ENCODE measurements at regions not wholly inside any gene's neighbourhood (a gene's known extent, or its start where the extent isn't known, plus 50 kb on each side); places are given as distances from the start of the nearest gene placed in this dataset.

DNA sequence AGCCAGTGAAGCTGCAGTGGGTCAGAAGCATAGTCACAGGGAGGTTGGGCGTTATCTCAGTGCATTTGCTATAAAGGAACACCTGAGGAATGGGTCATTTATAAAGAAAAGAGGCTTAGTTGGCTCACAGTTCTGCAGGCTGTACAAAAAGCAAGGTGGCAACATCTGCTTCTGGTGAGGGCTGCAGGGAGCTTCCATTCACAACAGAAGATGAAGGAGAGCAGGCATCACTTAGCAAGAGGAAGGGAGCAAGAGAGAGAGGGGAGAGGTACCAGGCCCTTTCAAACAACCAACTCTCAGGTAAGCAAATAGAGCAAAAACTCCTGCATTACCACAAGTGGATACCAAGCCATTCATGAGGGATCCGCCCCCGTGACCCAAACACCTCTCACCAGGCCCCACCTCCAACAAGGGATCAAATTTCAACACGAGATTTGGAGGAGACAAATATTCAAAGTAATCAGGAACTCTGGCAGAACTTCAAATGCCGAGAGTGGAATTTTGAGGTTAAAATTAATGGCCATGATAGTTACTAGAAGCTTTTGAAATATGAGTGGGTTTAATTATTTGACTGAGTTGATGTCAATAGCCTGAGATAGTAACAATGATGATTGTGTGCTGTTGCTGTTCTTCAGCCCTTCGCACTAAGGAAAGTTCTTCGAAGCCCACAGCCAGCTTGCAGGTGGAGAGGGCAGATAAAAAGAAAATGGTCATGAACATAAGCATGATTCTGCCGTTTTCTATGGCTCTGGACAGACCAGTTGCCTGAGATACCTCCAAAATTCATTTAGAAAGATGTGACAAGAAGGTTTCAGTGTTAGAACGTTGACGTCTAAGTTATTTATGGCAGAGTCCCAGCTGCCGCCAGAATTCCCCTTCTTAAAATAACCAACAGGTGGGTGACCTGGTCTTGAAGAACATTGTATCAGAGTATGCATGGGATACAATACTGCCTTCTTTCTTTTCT, 55.3 kb upstream of the ADTRP start:
- H3K36me3 ChIP-seq (ENCODE audit: control insufficient read depth in 2 of 2, extremely low read depth in 1 of 2, insufficient read depth in 1 of 2, low read length in 1 of 2) = no peaks in the 10 kb centered on the region
- H3K27me3 Mint-ChIP-seq = no peaks in the 10 kb centered on the region
- no peaks in the 10 kb centered on the region for H3K4me1 ChIP-seq (ENCODE audit: control insufficient read depth in 1 of 2, extremely low read depth in 1 of 2, insufficient read depth in 2 of 2, low read length in 2 of 2)
- ChIA-PET CTCF (no interaction called here), POLR2A (no interaction called here)
- no peak overlapping the region for H3K27ac Mint-ChIP-seq
- H3K9me3 Mint-ChIP-seq = peaks cover 0 to 6% (median 0%) of the 10 kb centered on the region in 3 donors
- H3K36me3 Mint-ChIP-seq = no peaks in the 10 kb centered on the region
- H3K27ac ChIP-seq (ENCODE audit: low read length) = no peak overlapping the region
- no peak for ATAC-seq (replicated peaks in 1 of 4)
- no peaks in the 10 kb centered on the region for H3K4me1 Mint-ChIP-seq
- 84% methylated on average over 4 of the region's 11 CpGs for WGBS (ENCODE audit: insufficient coverage)
- no peaks in the 10 kb centered on the region for H3K9me3 ChIP-seq
- DNase-seq = no peak
- no peak overlapping the region for H3K4me3 ChIP-seq (ENCODE audit: control insufficient read depth in 1 of 2, extremely low read depth in 1 of 2, low read length in 1 of 2)
- no peak overlapping the region for H3K4me3 Mint-ChIP-seq
- H3K27me3 ChIP-seq (replicated peaks in 1 of 2; ENCODE audit: control insufficient read depth in 2 of 2, extremely low read depth in 1 of 2, insufficient read depth in 2 of 2, low read length in 1 of 2) = peaks cover 0 to 7% of the 10 kb centered on the region in 2 experiments

DNA sequence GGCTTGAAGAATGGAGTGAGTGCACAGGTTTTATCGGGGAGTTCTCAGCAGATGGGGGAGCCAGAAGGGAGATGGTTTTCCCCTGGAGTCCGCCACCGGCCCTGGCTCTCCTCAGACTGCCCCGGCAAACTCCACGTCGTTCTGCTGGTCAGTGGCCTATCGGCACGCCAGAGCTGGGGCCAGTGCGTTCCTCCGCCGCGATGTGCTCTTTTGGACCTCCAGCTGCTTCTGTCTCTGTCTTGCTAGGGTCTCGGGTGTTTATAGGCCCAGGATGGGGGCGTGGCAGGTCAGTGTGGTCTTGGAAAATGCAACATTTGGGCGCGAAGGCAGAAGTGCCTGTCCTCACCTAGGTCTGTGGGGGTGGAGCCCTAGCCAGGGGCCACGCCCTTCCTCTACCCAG, 53.0 kb upstream of the ADTRP start:
- Histone ChIP-seq H3K9me3 (no peaks in the 10 kb centered on the region), H3K27me3 (replicated peaks in 1 of 2; ENCODE audit: control insufficient read depth in 2 of 2, extremely low read depth in 1 of 2, insufficient read depth in 2 of 2, low read length in 1 of 2) (peaks cover 0 to 14% of the 10 kb centered on the region in 2 experiments), H3K4me3 (ENCODE audit: control insufficient read depth in 1 of 2, extremely low read depth in 1 of 2, low read length in 1 of 2) (no peak overlapping the region), H3K36me3 (ENCODE audit: control insufficient read depth in 2 of 2, extremely low read depth in 1 of 2, insufficient read depth in 1 of 2, low read length in 1 of 2) (no peaks in the 10 kb centered on the region), H3K27ac (ENCODE audit: low read length) (no peak overlapping the region), H3K4me1 (ENCODE audit: control insufficient read depth in 1 of 2, extremely low read depth in 1 of 2, insufficient read depth in 2 of 2, low read length in 2 of 2) (no peaks in the 10 kb centered on the region)
- Mint-ChIP-seq H3K27me3 (peaks cover 0 to 2% of the 10 kb centered on the region in 2 donors), H3K4me3 (no peak overlapping the region), H3K9me3 (no peaks in the 10 kb centered on the region), H3K36me3 (no peaks in the 10 kb centered on the region), H3K4me1 (no peaks in the 10 kb centered on the region), H3K27ac (no peak overlapping the region)
- CTCF ChIA-PET = interaction anchor here in 1 of 2 donors (0.6 kb wide), 1 partner anchor 157 kb away, joined by 3 read pairs; no protein-coding TSS in a partner anchor
- no peak for ATAC-seq (replicated peaks in 1 of 4)
- DNase-seq = no peak
- POLR2A ChIA-PET = interaction anchor here in 1 of 2 donors (0.6 kb wide), 1 partner anchor 115 kb away, joined by 8 read pairs; no protein-coding TSS in a partner anchor
- WGBS (ENCODE audit: insufficient coverage) = 97% methylated on average over 11 of the region's 17 CpGs

DNA sequence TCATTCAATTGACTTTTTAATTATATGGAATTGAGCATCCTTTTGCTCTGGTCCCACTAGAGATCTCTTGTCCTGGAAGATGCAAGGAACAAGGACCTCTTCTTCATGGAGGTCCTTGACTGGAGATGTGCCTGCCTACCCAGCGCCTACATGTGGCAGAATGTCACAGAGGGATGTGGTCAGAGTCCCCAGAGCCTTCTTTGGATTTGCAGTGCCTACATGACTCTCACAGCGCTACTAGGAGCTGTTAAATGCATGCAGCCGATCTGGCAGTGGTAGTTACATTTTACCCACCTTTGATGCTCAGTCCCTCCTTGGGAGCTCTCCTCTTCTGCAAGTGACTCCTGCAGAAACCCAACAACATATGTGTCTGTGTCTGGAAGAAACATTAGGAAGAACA, 51.9 kb upstream of the ADTRP start:
- ATAC-seq (replicated peaks in 1 of 4) (no peak), DNase-seq (no peak)
- Histone ChIP-seq H3K27ac (ENCODE audit: low read length) (no peak overlapping the region), H3K4me1 (ENCODE audit: control insufficient read depth in 1 of 2, extremely low read depth in 1 of 2, insufficient read depth in 2 of 2, low read length in 2 of 2) (no peaks in the 10 kb centered on the region), H3K9me3 (no peaks in the 10 kb centered on the region), H3K36me3 (ENCODE audit: control insufficient read depth in 2 of 2, extremely low read depth in 1 of 2, insufficient read depth in 1 of 2, low read length in 1 of 2) (no peaks in the 10 kb centered on the region), H3K4me3 (ENCODE audit: control insufficient read depth in 1 of 2, extremely low read depth in 1 of 2, low read length in 1 of 2) (no peak overlapping the region), H3K27me3 (replicated peaks in 1 of 2; ENCODE audit: control insufficient read depth in 2 of 2, extremely low read depth in 1 of 2, insufficient read depth in 2 of 2, low read length in 1 of 2) (peaks cover 0 to 16% of the 10 kb centered on the region in 2 experiments)
- Mint-ChIP-seq H3K36me3 (no peaks in the 10 kb centered on the region), H3K27me3 (peaks cover 0 to 2% of the 10 kb centered on the region in 2 donors), H3K4me1 (no peaks in the 10 kb centered on the region), H3K9me3 (no peaks in the 10 kb centered on the region), H3K4me3 (no peak overlapping the region), H3K27ac (no peak overlapping the region)
- WGBS (ENCODE audit: insufficient coverage) = 75% methylated on average over 1 of the region's 3 CpGs
- ChIA-PET POLR2A (no interaction called here), CTCF (no interaction called here)

DNA sequence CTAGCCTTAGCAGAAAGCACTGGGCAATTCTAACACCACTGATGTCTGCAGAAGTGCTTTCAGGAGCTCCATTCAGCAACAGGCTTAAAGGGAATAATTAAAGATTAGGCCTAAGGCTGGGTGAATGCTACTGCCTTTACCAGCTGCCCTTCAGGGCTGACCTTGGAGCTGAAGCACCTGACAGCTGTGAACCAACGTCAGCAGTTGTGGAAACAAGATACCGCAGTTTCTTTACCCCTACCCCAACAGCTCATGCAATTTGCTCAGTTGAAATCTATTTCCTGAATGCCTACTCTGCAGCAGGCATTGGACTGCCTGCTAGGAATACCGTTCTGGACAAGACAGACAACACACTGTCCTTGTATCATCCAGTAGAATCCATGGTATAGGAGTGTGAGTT, 51.5 kb upstream of the ADTRP start:
- H3K4me1 ChIP-seq (ENCODE audit: control insufficient read depth in 1 of 2, extremely low read depth in 1 of 2, insufficient read depth in 2 of 2, low read length in 2 of 2) = no peaks in the 10 kb centered on the region
- ATAC-seq (replicated peaks in 1 of 4) = no peak
- no peak overlapping the region for H3K27ac Mint-ChIP-seq
- no peak overlapping the region for H3K27ac ChIP-seq (ENCODE audit: low read length)
- no peaks in the 10 kb centered on the region for H3K9me3 Mint-ChIP-seq
- H3K36me3 ChIP-seq (ENCODE audit: control insufficient read depth in 2 of 2, extremely low read depth in 1 of 2, insufficient read depth in 1 of 2, low read length in 1 of 2) = no peaks in the 10 kb centered on the region
- no CpG with 5 or more reads among the region's 3 CpGs for WGBS (ENCODE audit: insufficient coverage)
- CTCF ChIA-PET = no interaction called here
- no peak for DNase-seq
- no peak overlapping the region for H3K4me3 ChIP-seq (ENCODE audit: control insufficient read depth in 1 of 2, extremely low read depth in 1 of 2, low read length in 1 of 2)
- peaks cover 0 to 2% of the 10 kb centered on the region in 2 donors for H3K27me3 Mint-ChIP-seq
- peaks cover 0 to 1% (median 0%) of the 10 kb centered on the region in 3 donors for H3K4me1 Mint-ChIP-seq
- POLR2A ChIA-PET = no interaction called here
- H3K27me3 ChIP-seq (replicated peaks in 1 of 2; ENCODE audit: control insufficient read depth in 2 of 2, extremely low read depth in 1 of 2, insufficient read depth in 2 of 2, low read length in 1 of 2) = peaks cover 0 to 16% of the 10 kb centered on the region in 2 experiments
- no peaks in the 10 kb centered on the region for H3K9me3 ChIP-seq
- H3K4me3 Mint-ChIP-seq = no peak overlapping the region
- H3K36me3 Mint-ChIP-seq = no peaks in the 10 kb centered on the region

DNA sequence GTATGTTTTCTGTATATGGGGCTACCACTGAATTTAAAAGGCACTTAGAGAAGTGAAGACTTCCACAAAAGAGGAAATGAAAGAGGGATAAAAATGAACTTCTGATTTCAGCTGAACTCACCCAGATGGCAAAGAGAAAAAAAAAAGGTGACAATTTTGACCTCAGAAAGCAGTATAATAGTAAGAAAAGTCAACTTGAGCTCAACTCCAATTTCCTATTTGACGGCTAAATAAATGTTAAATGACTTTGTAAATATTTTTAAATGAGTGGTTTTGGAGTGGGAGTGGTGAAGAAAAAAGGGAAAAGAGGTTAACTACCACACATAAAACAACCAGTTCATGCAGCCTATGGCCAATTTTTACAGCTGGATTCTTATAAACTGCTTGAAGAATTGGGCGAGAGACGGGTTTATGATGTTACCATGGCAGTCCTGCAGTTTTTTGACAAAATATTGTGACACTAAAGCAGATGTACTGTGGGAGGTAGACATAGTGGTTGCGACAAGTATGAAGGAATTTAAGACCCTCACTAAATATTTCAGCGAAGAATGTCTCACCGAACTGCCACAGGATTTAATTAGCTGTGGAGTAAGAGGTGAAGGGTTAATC, 49.8 kb upstream of the ADTRP start:
- ChIA-PET CTCF (interaction anchor here in 1 of 2 donors (0.5 kb wide), 1 partner anchor 213 kb away, joined by 3 read pairs; no protein-coding TSS in a partner anchor), POLR2A (interaction anchor here in 1 of 2 donors (0.5 kb wide), 1 partner anchor 33 kb away, joined by 4 read pairs; no protein-coding TSS in a partner anchor)
- no peak overlapping the region for H3K27ac Mint-ChIP-seq
- Histone ChIP-seq H3K4me1 (ENCODE audit: control insufficient read depth in 1 of 2, extremely low read depth in 1 of 2, insufficient read depth in 2 of 2, low read length in 2 of 2) (no peaks in the 10 kb centered on the region), H3K27ac (ENCODE audit: low read length) (no peak overlapping the region), H3K27me3 (replicated peaks in 1 of 2; ENCODE audit: control insufficient read depth in 2 of 2, extremely low read depth in 1 of 2, insufficient read depth in 2 of 2, low read length in 1 of 2) (peaks cover 0 to 16% of the 10 kb centered on the region in 2 experiments), H3K36me3 (ENCODE audit: control insufficient read depth in 2 of 2, extremely low read depth in 1 of 2, insufficient read depth in 1 of 2, low read length in 1 of 2) (no peaks in the 10 kb centered on the region), H3K4me3 (ENCODE audit: control insufficient read depth in 1 of 2, extremely low read depth in 1 of 2, low read length in 1 of 2) (no peak overlapping the region), H3K9me3 (no peaks in the 10 kb centered on the region)
- DNase-seq (no peak), ATAC-seq (replicated peaks in 1 of 4) (no peak)
- no peaks in the 10 kb centered on the region for H3K36me3 Mint-ChIP-seq
- peaks cover 0 to 5% (median 2%) of the 10 kb centered on the region in 3 donors for H3K4me1 Mint-ChIP-seq
- no peaks in the 10 kb centered on the region for H3K9me3 Mint-ChIP-seq
- H3K4me3 Mint-ChIP-seq = no peak overlapping the region
- WGBS (ENCODE audit: insufficient coverage) = no CpG with 5 or more reads among the region's 6 CpGs
- peaks cover 0 to 2% of the 10 kb centered on the region in 2 donors for H3K27me3 Mint-ChIP-seq

All from T-cell (primary cell).